Left cardiac atrium (tissue), 4 donors: ENCODE measurements at regions not wholly inside any gene's neighbourhood (a gene's known extent, or its start where the extent isn't known, plus 50 kb on each side); places are given as distances from the start of the nearest gene placed in this dataset.
"Not testable (repeated sequence)": the region's sequence is repeated elsewhere in the genome, so short reads cannot be mapped to it uniquely, and the experiment has no call there.

Experiments
- ATAC-seq, 2 donors: fragments of 200-7000 bp; cut with Tn5 transposase; one replicate each; pipeline ENCODE4 v1.9.1; 2020; ENCODE audit warnings: mild to moderate bottlenecking in 2 of 2, moderate library complexity in 2 of 2
- DNase-seq: peaks from one replicate; pipeline ENCODE4 v3.0.0-alpha.2; 2020
- intact Hi-C, 2 donors: fragments of 100-400 bp; cut with DNase I; formaldehyde crosslinking; loops; one replicate each; pipeline versions ENCODE4 v1.14.1 to v1.15.1; 2022 to 2023
- donor health status: DM: no; HTN: yes; CAD: no.
- donor health status: DM: no; HTN: yes; CAD: no; lungs with severe emphysema.
- donor health status: DM: yes; HTN: yes; CAD: no.
- donor health status: Dilated cardiomyopathy.

DNA sequence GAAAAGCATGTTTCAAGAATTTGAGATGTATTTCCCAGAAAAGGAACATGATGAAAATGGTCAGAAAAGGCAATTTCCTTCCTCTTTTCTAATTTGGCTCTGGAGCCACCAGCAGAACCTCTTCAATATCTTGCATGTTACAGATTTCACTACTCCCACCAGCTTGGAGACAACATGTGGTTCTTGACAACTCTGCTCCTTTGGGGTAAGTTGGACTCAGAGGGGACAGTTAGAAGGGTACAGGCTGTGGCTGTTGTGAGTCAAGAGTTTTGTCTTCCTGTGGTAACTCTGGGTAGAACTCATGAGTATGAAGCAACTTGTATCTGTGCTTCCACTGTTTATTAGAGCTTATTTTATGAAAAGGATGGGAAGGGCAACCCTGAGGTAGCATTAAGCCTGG lies 96.9 kb downstream of the FAM72B start:
- DNase-seq, ATAC-seq, intact Hi-C loops: not testable (repeated sequence)

DNA sequence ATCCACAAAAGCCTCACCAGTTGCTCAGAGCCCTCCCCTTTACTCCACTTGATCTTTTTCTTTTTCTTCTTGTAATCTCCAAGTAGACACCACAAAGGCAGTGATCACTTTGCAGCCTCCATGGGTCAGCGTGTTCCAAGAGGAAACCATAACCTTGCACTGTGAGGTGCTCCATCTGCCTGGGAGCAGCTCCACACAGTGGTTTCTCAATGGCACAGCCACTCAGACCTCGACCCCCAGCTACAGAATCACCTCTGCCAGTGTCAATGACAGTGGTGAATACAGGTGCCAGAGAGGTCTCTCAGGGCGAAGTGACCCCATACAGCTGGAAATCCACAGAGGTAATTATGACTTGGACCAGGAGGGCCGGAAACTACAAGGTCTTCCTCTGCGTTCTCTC lies 95.6 kb downstream of the FAM72B start:
- ATAC-seq, DNase-seq, intact Hi-C loops: not testable (repeated sequence)

DNA sequence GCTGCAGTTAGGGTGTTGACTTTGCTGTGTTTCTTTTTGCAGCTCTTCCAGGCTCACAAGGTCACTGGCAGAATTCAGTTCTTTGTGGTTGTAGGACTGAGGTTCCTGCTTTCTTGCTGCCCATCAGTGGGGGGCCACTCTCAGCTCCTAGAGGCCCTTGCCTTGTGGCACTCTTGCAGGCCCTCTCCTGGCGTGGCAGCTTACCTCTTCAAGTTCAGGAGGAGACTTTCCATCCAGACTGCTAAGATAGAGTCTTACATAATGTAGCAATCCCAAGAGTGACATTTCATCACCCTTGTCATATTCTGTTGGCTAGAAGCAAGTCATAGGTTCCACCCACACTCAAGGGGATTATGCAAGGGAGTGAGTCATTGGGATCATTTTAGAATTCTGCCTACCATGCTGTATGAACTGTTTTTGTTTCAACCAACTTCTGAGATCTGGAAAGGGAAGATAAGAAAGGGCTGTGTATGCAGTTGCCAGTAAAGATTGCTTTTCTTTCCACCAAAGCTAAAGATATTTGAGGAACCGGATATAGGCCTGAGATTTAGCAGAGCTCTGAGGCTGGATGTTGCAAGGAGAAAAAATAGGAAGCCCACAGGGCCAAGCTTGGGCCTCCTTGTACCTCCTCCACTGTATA lies 91.7 kb downstream of the FAM72B start:
- intact Hi-C loops, DNase-seq: not testable (repeated sequence)
- ATAC-seq: peak; percentile 64 to 87

DNA sequence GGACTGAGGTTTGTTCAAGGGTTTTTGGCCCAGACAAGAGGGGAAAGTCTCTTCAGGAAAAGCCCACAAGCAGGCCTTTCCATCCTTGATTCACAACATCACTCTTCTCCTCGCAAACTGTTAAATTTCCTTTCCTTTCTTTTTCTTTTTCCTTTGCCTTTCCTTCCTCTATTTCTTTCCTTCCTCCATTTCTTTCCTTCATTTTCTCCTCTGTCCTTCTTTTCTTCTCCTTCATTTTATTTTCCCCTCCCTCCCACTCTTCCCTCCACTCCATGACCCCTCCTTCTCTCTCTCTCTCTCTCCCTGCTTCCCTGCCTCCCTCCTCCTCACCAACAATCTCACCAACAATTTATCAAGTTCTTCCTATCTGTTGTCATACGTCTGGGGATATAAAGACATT lies 89.1 kb downstream of the FAM72B start:
- ATAC-seq, DNase-seq, intact Hi-C loops: not testable (repeated sequence)

DNA sequence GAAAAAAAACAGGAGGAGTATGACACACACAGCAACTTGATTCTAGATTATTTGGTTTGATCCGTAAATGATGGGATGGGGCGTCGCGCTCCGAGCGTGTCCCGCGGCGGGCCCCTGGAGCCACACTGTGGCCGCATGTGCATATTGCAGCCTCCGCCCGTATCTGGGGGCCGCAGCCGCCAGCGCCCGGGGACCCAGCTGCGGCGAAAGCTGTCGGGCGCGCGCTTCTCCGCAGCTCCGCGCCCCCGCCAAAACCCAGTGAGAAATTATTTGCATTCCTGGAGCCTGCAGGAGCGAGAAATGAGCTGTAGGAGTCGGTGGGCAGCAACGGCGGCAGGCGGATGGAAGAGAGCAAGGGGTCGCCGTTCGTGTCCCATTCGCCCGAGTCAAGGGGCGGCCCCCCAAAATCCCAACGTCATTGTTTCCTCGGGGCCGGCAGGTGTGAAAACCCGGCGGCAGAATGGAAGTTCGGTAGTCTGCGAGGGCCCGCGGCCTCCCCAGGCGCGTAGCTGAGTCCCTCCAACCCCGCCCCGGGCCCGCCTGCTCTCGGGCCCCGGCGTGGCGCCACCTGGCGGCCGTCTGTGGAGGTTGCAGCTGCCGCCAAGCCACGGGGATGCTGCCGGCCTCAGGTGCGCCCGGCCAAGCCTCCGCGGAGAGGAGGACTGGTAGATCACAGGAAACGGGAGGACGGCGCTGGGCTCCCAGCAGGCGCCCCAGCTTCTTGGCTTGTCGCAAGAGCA lies 86.8 kb downstream of the FAM72B start:
- peak; percentile 82 for DNase-seq
- ATAC-seq: peak; percentile 96
- intact Hi-C loops: not testable (repeated sequence)

DNA sequence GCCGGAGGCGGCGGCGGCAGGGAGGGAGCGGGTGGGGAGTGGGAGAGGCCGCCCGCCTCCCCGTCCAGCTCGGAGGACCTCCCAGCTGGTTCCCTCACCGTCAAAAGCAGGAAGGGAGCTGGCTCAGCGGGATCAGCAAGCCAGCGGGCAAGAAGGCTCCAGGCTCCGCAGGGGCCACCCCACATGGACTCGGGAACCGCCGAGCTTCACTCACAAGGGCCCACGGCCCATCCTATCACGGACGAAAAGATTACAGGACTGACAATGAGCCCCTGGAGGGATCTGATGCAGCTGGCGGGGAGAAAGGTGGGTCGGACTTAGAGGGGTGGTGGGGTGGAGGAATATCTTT lies 86.3 kb downstream of the FAM72B start:
- intact Hi-C loops, DNase-seq: not testable (repeated sequence)
- peak; percentile 2 to 49 for ATAC-seq

DNA sequence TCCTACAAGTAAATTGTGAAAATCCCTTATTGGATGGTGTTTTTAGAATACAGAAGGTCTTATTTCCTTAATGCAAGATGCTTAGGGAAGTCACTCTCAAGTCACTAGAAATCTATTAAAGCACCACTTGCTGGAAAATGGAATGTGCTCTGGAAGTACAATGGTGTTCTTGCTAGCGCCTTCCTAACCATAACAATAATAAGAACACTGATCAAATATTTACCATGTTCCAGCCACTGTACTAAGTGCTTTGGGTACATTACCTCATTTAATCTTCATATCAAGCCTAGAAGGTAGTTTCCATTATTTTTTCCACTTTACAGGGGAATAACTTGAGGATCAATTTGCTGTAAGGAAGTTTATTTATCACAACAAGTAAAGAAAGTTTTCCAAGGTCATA lies 75.1 kb downstream of the FAM72B start:
- intact Hi-C loops, DNase-seq, ATAC-seq: not testable (repeated sequence)

DNA sequence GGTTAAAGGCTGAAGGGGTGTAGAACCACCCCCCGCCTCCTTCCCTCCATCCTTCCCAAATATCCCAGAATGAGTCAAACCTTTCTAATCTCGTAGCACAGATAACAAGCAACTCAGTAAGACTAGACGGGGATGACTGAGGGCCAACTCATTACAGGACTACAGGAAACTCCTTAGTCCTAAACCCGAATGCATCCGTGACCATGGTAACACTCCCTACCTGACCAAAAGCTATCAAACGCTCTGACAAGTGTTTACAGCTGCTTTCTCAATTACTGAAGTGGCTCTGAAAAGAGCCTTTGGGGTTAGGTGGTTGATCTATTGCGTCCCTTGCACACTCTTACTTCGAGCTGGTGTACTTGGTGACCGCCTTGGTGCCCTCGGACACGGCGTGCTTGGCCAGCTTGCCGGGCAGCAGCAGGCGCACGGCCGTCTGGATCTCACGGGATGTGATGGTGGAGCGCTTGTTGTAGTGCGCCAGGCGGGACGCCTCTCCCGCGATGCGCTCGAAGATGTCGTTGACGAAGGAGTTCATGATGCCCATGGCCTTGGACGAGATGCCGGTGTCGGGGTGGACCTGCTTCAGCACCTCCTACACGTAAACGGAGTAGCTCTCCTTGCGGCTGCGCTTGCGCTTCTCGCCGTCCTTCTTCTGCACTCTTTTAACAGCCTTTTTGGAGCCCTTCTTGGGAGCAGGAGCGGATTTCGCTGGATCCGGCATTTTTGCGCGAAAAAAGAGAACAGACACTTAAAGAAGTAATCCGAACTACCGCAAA lies 67.4 kb downstream of the FAM72B start:
- intact Hi-C loops, DNase-seq: not testable (repeated sequence)
- peak; percentile 9 to 42 for ATAC-seq

DNA sequence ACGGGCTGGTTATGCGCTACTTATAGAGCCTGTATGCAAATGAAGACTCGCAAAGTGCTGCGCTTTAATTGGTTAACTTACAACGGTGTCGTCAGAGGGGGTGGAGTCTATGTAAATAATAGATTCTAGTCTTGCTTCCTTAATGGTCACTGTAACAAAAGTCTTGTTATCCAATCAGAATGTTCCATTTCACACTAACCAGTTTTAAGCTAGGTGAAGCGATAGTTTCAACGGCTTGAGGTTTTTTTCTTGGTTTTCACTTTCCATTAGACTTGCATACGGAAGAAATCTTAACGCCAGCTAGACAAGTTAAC lies 66.9 kb downstream of the FAM72B start:
- intact Hi-C loops, DNase-seq: not testable (repeated sequence)
- peak; percentile 95 to 96 for ATAC-seq

DNA sequence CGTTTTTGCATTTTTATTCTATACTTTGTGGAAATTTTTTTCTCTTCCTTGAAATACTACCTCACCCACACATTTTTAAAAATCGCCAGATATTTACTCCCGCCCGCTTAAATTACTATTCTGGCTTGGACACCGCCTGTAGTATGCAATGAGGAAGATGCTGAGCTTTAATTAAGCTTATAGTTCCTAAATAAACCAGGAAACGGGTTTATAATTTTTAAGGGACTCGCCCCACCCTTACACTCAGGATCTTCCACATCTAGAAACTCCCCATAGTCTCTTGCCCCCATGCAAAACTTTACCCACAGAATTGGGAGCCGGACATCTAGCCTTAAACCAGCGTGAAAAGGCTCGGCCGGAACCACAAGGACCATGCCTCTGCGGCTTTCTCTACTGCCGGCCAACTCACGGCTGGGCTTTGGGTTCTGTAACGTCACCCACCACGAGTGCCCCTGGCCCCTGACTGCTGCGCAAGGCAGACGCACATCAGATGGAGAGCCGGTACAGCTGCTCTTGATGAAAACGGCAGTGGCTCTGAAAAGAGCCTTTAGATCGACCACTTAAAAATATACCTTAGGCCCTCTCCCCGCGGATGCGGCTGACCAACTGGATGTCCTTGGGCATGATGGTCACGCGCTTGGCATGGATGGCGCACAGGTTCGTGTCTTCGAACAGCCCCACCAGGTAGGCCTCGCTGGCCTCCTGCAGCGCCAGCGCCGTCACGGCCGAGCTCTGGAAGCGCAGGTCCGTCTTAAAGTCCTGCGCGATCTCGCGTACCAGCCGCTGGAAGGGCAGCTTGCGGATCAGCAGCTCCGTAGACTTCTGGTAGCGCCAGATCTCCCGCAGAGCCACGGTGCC lies 66.3 kb downstream of the FAM72B start:
- intact Hi-C loops: not testable (repeated sequence)
- ATAC-seq: peak; percentile 73
- peak; percentile 44 for DNase-seq
